ENCODE measurements at regions not wholly inside any gene's neighbourhood (a gene's known extent, or its start where the extent isn't known, plus 50 kb on each side); places are given as distances from the start of the nearest gene placed in this dataset.
"Not testable (repeated sequence)": the region's sequence is repeated elsewhere in the genome, so short reads cannot be mapped to it uniquely, and the experiment has no call there.

DNA sequence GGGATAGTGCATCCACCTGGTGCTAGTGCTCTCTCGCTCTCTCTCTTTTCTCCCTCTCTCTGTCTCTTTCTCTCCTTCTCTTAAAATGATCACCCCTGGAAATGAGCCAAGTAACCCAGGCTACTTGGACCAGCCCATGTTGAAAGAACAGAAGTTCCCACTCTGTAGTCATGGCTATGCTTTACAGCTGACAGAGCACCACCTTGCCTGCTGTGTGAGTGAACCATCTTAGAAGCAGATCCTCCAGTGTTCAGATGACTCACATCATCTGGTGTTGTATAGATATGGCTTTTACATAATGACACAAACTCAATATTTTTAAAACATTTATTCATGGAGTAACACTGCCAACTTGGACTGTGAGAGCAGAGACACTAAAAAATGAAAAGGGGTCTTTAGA, 57.7 kb upstream of the POMZP3 start:
- TF ChIP-seq POLR2A (IDR thresholded peaks at IDR 0.05); CTCF (IDR thresholded peaks at IDR 0.05 in 8 of 11, conservative IDR thresholded peaks at IDR 0.05 in 3 of 11): not testable (repeated sequence)
